Upper lobe of left lung (tissue), 4 donors: ENCODE measurements at regions not wholly inside any gene's neighbourhood (a gene's known extent, or its start where the extent isn't known, plus 50 kb on each side); places are given as distances from the start of the nearest gene placed in this dataset.

Experiments used
- CTCF ChIP-seq, 6 experiments: fragments of 450-650 bp in 4 of 6; fragments of 200-600 bp in 2 of 6; sonication (generic) in 2 of 6; IDR thresholded peaks; one replicate each; pipeline ENCODE4 v1.5.1; 2016 to 2019; ENCODE audit warnings: antibody characterized with exemption in 6 of 6
- POLR2A ChIP-seq, 4 donors: fragments of 450-650 bp; IDR thresholded peaks; one replicate each; pipeline ENCODE4 v1.5.1; 2016 to 2017; ENCODE audit warnings: antibody characterized with exemption in 4 of 4, mild to moderate bottlenecking in 2 of 4

DNA sequence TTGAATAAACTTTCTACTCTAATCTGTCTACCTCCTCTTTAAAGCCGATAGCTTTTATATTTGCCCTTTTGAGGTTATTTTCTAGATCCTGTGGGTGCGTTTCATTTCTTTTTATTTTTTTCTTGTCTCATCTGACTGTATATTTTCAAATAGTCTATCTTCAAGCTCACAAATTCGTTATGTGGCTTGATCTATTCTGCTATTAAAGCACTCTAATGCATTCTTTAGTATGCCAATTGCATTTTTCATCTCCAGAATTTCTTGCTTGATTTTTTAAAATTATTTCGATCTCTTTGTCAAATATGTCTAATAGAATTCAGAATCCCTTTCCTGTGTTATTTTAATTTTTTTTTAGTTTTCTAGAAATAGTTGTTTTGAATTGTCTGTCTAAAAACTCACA is 172.4 kb downstream of the CYLC2 start:
- no peak for TF ChIP-seq POLR2A (IDR thresholded peaks at IDR 0.05)
- TF ChIP-seq CTCF (IDR thresholded peaks at IDR 0.05) = no peak
